K562 (cell line): ENCODE measurements at regions not wholly inside any gene's neighbourhood (a gene's known extent, or its start where the extent isn't known, plus 50 kb on each side); places are given as distances from the start of the nearest gene placed in this dataset.

Experiments used
- ATAC-seq: fragments of 200-7000 bp; cut with Tn5 transposase; 3 replicates; pipeline ENCODE4 v1.9.1; 2020; ENCODE audit warnings: moderate library complexity
- BruUV-seq: library from RNA; stranded (reverse); fragments of 400-500 nt; replicated peaks from 2 replicates; lab custom pipeline; 2021; lab: Mats Ljungman, UMichigan
- CTCF ChIA-PET: fragments of 300-600 bp; formaldehyde crosslinking; extraction: SDS; loops from one replicate; lab custom pipeline; 2021; ENCODE audit warnings: low intra/inter-chr PET ratio; lab: Yijun Ruan, JAX
- POLR2A ChIA-PET: fragments of 300-600, 350-650 bp; sonication (Branson Sonifier 250); formaldehyde crosslinking; extraction: SDS; loops from one replicate; lab custom pipeline; 2021; ENCODE audit warnings: antibody characterized with exemption, inconsistent platforms; lab: Yijun Ruan, JAX
- DNase-seq, 4 experiments: peaks; one replicate each; pipeline versions ENCODE4 v3.0.0 to v3.0.0-alpha.2; 2011 to 2018; ENCODE audit warnings: low spot score in 3 of 4, mixed read lengths in 3 of 4; ENCODE audit errors: extremely low read depth in 1 of 4
- FAIRE-seq: peaks from 2 replicates; lab custom pipeline; 2011; peaks lifted over from hg19 to GRCh38; lab: Jason Lieb, UNC
- H2AFZ ChIP-seq: 2 replicates; pipeline ENCODE4 v1.6.0; 2011; ENCODE audit warnings: low read depth, low read length, control low read depth, inconsistent platforms
- H3K27ac ChIP-seq: fragments of 200-600 bp; 3 replicates; pipeline ENCODE4 v1.8.0; 2011; ENCODE audit warnings: low read depth, mild to moderate bottlenecking, control low read depth, inconsistent platforms, low read length, moderate library complexity, mixed read lengths; ENCODE audit errors: extremely low read depth
- H3K27me3 ChIP-seq, 2 experiments: fragments of 300-600 bp in 1 of 2; 2 replicates in 1 of 2; 3 replicates in 1 of 2; pipeline versions ENCODE4 v1.6.0 to v1.8.0; 2011; ENCODE audit warnings: inconsistent platforms in 2 of 2, low read length in 2 of 2, mild to moderate bottlenecking in 1 of 2, mixed read lengths in 1 of 2, moderate library complexity in 1 of 2; ENCODE audit not compliant: control insufficient read depth in 2 of 2, insufficient read depth in 2 of 2
- H3K36me3 ChIP-seq: fragments of 300-600 bp; 3 replicates; pipeline ENCODE4 v1.8.0; 2011; ENCODE audit warnings: mild to moderate bottlenecking, low read length, inconsistent platforms; ENCODE audit not compliant: control insufficient read depth, insufficient read depth
- H3K4me1 ChIP-seq, 2 experiments: fragments of 200-600 bp in 1 of 2; replicated peaks in 1 of 2; 2 replicates in 1 of 2; 3 replicates in 1 of 2; pipeline versions ENCODE4 v1.5.1 to v1.8.0; 2011; ENCODE audit warnings: inconsistent platforms in 2 of 2, low read length in 2 of 2, mild to moderate bottlenecking in 1 of 2, mixed read lengths in 1 of 2, moderate library complexity in 1 of 2; ENCODE audit not compliant: control insufficient read depth in 2 of 2, insufficient read depth in 2 of 2
- H3K4me2 ChIP-seq: 2 replicates; pipeline ENCODE4 v1.6.1; 2011; ENCODE audit warnings: low read length, control low read depth, inconsistent platforms, mixed read lengths; ENCODE audit not compliant: insufficient read depth
- H3K4me3 ChIP-seq: fragments of 200-600 bp; sonication (generic), shearing (Covaris generic); 2 replicates; pipeline ENCODE4 v1.5.1; 2016; ENCODE audit warnings: control low read depth, inconsistent platforms
- H3K79me2 ChIP-seq: fragments of 200-600 bp; 3 replicates; pipeline ENCODE4 v1.8.0; 2011; ENCODE audit warnings: low read length, inconsistent platforms; ENCODE audit not compliant: control insufficient read depth, insufficient read depth
- H3K9ac ChIP-seq, 2 experiments: 2 replicates each; pipeline versions ENCODE4 v1.6.0 to v1.6.1; 2011; ENCODE audit warnings: low read depth in 2 of 2, low read length in 2 of 2, control low read depth in 1 of 2, inconsistent platforms in 1 of 2, mild to moderate bottlenecking in 1 of 2, mixed read lengths in 1 of 2; ENCODE audit not compliant: insufficient read depth in 1 of 2
- H3K9me1 ChIP-seq: one replicate; pipeline ENCODE4 v1.6.0; 2011; ENCODE audit warnings: inconsistent platforms, mild to moderate bottlenecking, low read length, moderate library complexity; ENCODE audit not compliant: control insufficient read depth, insufficient read depth
- H3K9me3 ChIP-seq: replicated peaks from 2 replicates; pipeline ENCODE4 v1.5.1; 2011; ENCODE audit warnings: low read depth, low read length, inconsistent platforms; ENCODE audit not compliant: control insufficient read depth, insufficient read depth
- H4K20me1 ChIP-seq: replicated peaks from 2 replicates; pipeline ENCODE4 v1.6.1; 2011; ENCODE audit warnings: low read length, inconsistent platforms, mixed read lengths; ENCODE audit not compliant: control insufficient read depth, insufficient read depth
- CLOCK ChIP-seq: fragments of 250-450 bp; sonication (Bioruptor Pico); IDR thresholded peaks from 2 replicates; pipeline ENCODE4 v1.4.0; 2020; ENCODE audit warnings: mild to moderate bottlenecking, moderate library complexity, borderline replicate concordance
- GTF2F1 ChIP-seq: IDR thresholded peaks from 2 replicates; pipeline ENCODE4 v1.6.1; 2011; ENCODE audit warnings: low read depth, low read length, improper control_type of control experiment
- ILF3 ChIP-seq: fragments of 450-650 bp; IDR thresholded peaks from 2 replicates; pipeline ENCODE4 v1.6.1; 2018; ENCODE audit warnings: antibody characterized with exemption, mild to moderate bottlenecking, moderate library complexity, borderline replicate concordance
- KAT2B ChIP-seq: IDR thresholded peaks from one replicate; pipeline ENCODE4 v1.6.1; 2012; ENCODE audit warnings: low read depth, mild to moderate bottlenecking, control low read depth, inconsistent platforms, low read length, moderate library complexity
- PBX2 ChIP-seq, 2 experiments: IDR thresholded peaks in 1 of 2; conservative IDR thresholded peaks in 1 of 2; 2 replicates each; pipeline ENCODE4 v1.6.1; 2016; ENCODE audit warnings: low read depth in 2 of 2, mild to moderate bottlenecking in 1 of 2, missing compliant biosample characterization in 1 of 2, missing genetic modification characterization in 1 of 2, moderate library complexity in 1 of 2
- PCBP2 ChIP-seq: fragments of 200-400 bp; formaldehyde crosslinking; IDR thresholded peaks from 2 replicates; pipeline ENCODE4 v1.6.1; 2018; ENCODE audit warnings: low read length, low read depth, mild to moderate bottlenecking, moderate library complexity; ENCODE audit not compliant: poor library complexity, severe bottlenecking
- RFX5 ChIP-seq: IDR thresholded peaks from 2 replicates; pipeline ENCODE4 v1.6.1; 2011; ENCODE audit warnings: low read depth, mild to moderate bottlenecking, improper control_type of control experiment, low read length
- SIRT6 ChIP-seq: IDR thresholded peaks from one replicate; pipeline ENCODE4 v1.6.1; 2012; ENCODE audit warnings: low read depth, mild to moderate bottlenecking, control low read depth, inconsistent platforms, low read length, moderate library complexity
- SNIP1 ChIP-seq: fragments of 450-650 bp; IDR thresholded peaks from 2 replicates; pipeline ENCODE4 v1.7.1; 2017; ENCODE audit warnings: low read depth, mild to moderate bottlenecking
- WHSC1 ChIP-seq: IDR thresholded peaks from one replicate; pipeline ENCODE4 v1.6.1; 2012; ENCODE audit warnings: low read length, control low read depth, inconsistent platforms
- WGBS: fragments of 100-300 bp; shearing (Covaris generic); methylation state at CpG from one replicate; pipeline ENCODE4 v1.1.6; 2016; ENCODE audit warnings: low coverage, mixed read lengths; ENCODE audit not compliant: insufficient coverage; ENCODE audit errors: missing lambda C conversion rate; 5-methylcytosine and 5-hydroxymethylcytosine counted together
- in situ Hi-C: fragments of 300-500 bp; cut with MboI; formaldehyde crosslinking; loops from 4 replicates; pipeline ENCODE4 v1.15.0; 2018; ENCODE audit warnings: inconsistent platforms, mixed read lengths
- intact Hi-C: fragments of 100-400 bp; cut with micrococcal nuclease; formaldehyde crosslinking; loops from 2 replicates; pipeline ENCODE4 v1.14.2; 2022
- TF ChIP-seq, protein P1 (sequence below): fragments of 250-450 bp; sonication (Bioruptor Pico); IDR thresholded peaks from 2 replicates; pipeline ENCODE4 v1.5.0; 2020; ENCODE audit warnings: mild to moderate bottlenecking
- TF ChIP-seq, protein P2 (sequence below): fragments of 450-650 bp; formaldehyde crosslinking; IDR thresholded peaks from 2 replicates; pipeline ENCODE4 v1.4.0; 2020; ENCODE audit warnings: mild to moderate bottlenecking, mixed read lengths

DNA sequence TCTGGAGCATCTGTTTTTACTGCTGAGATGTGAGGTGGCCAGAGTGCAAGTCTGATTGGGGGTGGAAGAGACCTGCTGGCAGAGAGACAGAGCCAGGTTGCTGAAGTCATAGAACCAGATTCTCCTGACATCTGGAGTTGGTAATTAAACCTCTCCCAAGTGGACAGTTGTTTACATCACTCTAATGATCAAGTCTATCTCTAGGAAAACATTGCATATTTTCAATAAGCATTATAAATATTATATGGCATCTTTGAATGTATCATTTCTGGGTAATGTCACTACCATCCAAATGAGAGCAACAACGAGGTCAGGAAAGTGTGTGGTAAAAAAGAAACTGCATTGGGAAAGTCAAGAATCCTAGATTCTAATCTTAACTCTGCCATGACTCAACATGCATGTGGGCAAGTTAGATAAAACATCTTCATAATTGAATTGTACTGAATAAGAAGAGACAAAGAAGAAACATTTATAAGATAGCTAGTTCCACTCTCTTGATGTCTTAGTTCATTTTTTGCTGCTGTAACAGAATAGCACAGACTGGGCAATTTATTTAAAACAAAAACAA lies 351.2 kb upstream of the API5 start (continued):
- TF ChIP-seq PBX2 (CRISPR knock-in tag; IDR thresholded peaks at IDR 0.05; ENCODE audit: low read depth) (no peak), PBX2 (tag; conservative IDR thresholded peaks at IDR 0.05; ENCODE audit: low read depth) (no peak), WHSC1 (no peak)

DNA sequence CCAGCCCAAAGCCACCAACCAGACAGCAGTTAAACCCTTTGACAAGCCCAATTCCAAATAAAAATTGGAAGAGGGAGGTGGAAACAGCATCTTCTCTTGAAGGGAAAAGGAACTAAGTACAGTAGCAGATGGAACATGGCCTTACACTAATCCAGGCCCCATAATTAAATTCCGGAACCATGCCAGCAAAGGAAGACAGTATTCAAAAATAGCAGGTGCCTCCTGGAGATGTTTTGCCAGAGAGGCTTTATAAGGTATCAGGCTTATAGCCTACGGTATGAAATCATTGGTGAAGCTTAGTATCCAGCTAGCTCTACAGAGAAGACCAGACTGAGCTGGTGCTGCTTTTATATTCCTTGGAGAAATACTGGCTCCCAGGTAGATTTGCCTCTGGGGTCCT lies 344.1 kb upstream of the API5 start:
- FAIRE-seq = no peak
- TF ChIP-seq ILF3 (no peak), GTF2F1 (no peak), KAT2B (no peak), SNIP1 (no peak), SIRT6 (no peak), CLOCK (CRISPR knock-in tag) (no peak), RFX5 (no peak), PCBP2 (no peak)
- TF ChIP-seq, protein P1, sequence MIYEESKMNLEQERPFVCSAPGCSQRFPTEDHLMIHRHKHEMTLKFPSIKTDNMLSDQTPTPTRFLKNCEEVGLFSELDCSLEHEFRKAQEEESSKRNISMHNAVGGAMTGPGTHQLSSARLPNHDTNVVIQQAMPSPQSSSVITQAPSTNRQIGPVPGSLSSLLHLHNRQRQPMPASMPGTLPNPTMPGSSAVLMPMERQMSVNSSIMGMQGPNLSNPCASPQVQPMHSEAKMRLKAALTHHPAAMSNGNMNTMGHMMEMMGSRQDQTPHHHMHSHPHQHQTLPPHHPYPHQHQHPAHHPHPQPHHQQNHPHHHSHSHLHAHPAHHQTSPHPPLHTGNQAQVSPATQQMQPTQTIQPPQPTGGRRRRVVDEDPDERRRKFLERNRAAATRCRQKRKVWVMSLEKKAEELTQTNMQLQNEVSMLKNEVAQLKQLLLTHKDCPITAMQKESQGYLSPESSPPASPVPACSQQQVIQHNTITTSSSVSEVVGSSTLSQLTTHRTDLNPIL = no peak
- TF ChIP-seq, protein P2, sequence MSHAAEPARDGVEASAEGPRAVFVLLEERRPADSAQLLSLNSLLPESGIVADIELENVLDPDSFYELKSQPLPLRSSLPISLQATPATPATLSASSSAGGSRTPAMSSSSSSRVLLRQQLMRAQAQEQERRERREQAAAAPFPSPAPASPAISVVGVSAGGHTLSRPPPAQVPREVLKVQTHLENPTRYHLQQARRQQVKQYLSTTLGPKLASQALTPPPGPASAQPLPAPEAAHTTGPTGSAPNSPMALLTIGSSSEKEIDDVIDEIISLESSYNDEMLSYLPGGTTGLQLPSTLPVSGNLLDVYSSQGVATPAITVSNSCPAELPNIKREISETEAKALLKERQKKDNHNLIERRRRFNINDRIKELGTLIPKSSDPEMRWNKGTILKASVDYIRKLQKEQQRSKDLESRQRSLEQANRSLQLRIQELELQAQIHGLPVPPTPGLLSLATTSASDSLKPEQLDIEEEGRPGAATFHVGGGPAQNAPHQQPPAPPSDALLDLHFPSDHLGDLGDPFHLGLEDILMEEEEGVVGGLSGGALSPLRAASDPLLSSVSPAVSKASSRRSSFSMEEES (CRISPR knock-in tag) = no peak

More for the DNA sequence above, 344.1 kb upstream of the API5 start:
- Histone ChIP-seq H3K27ac (no peak overlapping the region), H2AFZ (no peak overlapping the region), H3K4me3 (no peak overlapping the region), H3K27me3 (no peaks in the 10 kb centered on the region), H3K9ac (no peak overlapping the region), H3K79me2 (no peaks in the 10 kb centered on the region), H3K9me3 (no peaks in the 10 kb centered on the region), H3K4me1 (no peaks in the 10 kb centered on the region), H3K9me1 (no peaks in the 10 kb centered on the region), H3K36me3 (no peaks in the 10 kb centered on the region), H3K4me2 (no peak overlapping the region), H4K20me1 (no peaks in the 10 kb centered on the region)
- ChIA-PET POLR2A (no interaction called here), CTCF (no interaction called here)
- no peak for ATAC-seq
- intact Hi-C loops (no loop called here), in situ Hi-C loops (no loop called here)
- WGBS = 5% methylated on average over 2 of the region's 2 CpGs
- DNase-seq = no peak
- no TSS peak for BruUV-seq
